H54 (cell line): ENCODE measurements at regions not wholly inside any gene's neighbourhood (a gene's known extent, or its start where the extent isn't known, plus 50 kb on each side); places are given as distances from the start of the nearest gene placed in this dataset.
A peak's percentile ranks its signal among the peaks of the same experiment; 100 is the strongest.

Experiments used
- DNase-seq: peaks from one replicate; pipeline ENCODE4 v3.0.0; 2011; ENCODE audit warnings: low spot score, mixed read lengths; ENCODE audit not compliant: insufficient read length
- FAIRE-seq: peaks from 3 replicates; lab custom pipeline; 2011; peaks lifted over from hg19 to GRCh38; lab: Jason Lieb, UNC
- POLR2A ChIP-seq: IDR thresholded peaks from 2 replicates; pipeline ENCODE4 v1.6.1; 2011; ENCODE audit warnings: low read depth, mild to moderate bottlenecking, low read length

- TF ChIP-seq POLR2A, result no peak
- DNase-seq, result no peak
- FAIRE-seq, result no peak
Observed at GRCh38 chr1:14236097-14236496, 362.4 kb upstream of the KAZN start.

GRCh38 chr1:14238472-14239307 is 359.8 kb upstream of the KAZN start:
- TF ChIP-seq POLR2A, result no peak
- FAIRE-seq, result no peak
- DNase-seq, result no peak

GRCh38 chr1:14240265-14240664 is 358.2 kb upstream of the KAZN start:
- FAIRE-seq, result no peak

GRCh38 chr1:14242123-14242522 is 356.4 kb upstream of the KAZN start:
- TF ChIP-seq POLR2A, result no peak
- DNase-seq (no peak), FAIRE-seq (no peak)

More at GRCh38 chr1:14240265-14240664, 358.2 kb upstream of the KAZN start:
- no peak for TF ChIP-seq POLR2A
- no peak for DNase-seq

GRCh38 chr1:14242870-14243269 is 355.6 kb upstream of the KAZN start:
- TF ChIP-seq POLR2A, result no peak
- FAIRE-seq, result no peak
- no peak for DNase-seq

- DNase-seq (no peak), FAIRE-seq (no peak)
- no peak for TF ChIP-seq POLR2A
Observed at GRCh38 chr1:14245954-14246353, 352.5 kb upstream of the KAZN start.

- FAIRE-seq, result no peak
- DNase-seq, result no peak
- no peak for TF ChIP-seq POLR2A
Observed at GRCh38 chr1:14246471-14246870, 352.0 kb upstream of the KAZN start.

- DNase-seq (no peak), FAIRE-seq (no peak)
- TF ChIP-seq POLR2A, result no peak
Observed at GRCh38 chr1:14247666-14248065, 350.8 kb upstream of the KAZN start.

GRCh38 chr1:14251871-14252270 is 346.6 kb upstream of the KAZN start:
- FAIRE-seq, result no peak
- DNase-seq, result no peak
- TF ChIP-seq POLR2A, result no peak

- FAIRE-seq, result no peak
- no peak for TF ChIP-seq POLR2A
Observed at GRCh38 chr1:14253676-14254075, 344.8 kb upstream of the KAZN start.

GRCh38 chr1:14254251-14254650 is 344.2 kb upstream of the KAZN start:
- no peak for DNase-seq
- no peak for TF ChIP-seq POLR2A
- no peak for FAIRE-seq

More at GRCh38 chr1:14253676-14254075, 344.8 kb upstream of the KAZN start:
- no peak for DNase-seq

- DNase-seq (no peak), FAIRE-seq (no peak)
- TF ChIP-seq POLR2A, result no peak
Observed at GRCh38 chr1:14255233-14255632, 343.3 kb upstream of the KAZN start.

GRCh38 chr1:14255711-14256110 is 342.8 kb upstream of the KAZN start:
- no peak for TF ChIP-seq POLR2A

GRCh38 chr1:14259191-14259757 is 339.2 kb upstream of the KAZN start:
- DNase-seq (no peak), FAIRE-seq (no peak)
- no peak for TF ChIP-seq POLR2A

More at GRCh38 chr1:14255711-14256110, 342.8 kb upstream of the KAZN start:
- DNase-seq (peak; percentile 9), FAIRE-seq (no peak)

GRCh38 chr1:14260480-14260879 is 338.0 kb upstream of the KAZN start:
- no peak for DNase-seq
- TF ChIP-seq POLR2A, result no peak
- FAIRE-seq, result no peak
